SIG-M5 (cell line): ENCODE measurements at regions not wholly inside any gene's neighbourhood (a gene's known extent, or its start where the extent isn't known, plus 50 kb on each side); places are given as distances from the start of the nearest gene placed in this dataset.

ENCODE experiments used
- DNase-seq: peaks from one replicate; lab custom pipeline; 2025; lab: John Stamatoyannopoulos, UW

GRCh38 chr13:74000876-74001275 is 133.3 kb downstream of the KLF12 start:
- DNase-seq: no peak

DNA sequence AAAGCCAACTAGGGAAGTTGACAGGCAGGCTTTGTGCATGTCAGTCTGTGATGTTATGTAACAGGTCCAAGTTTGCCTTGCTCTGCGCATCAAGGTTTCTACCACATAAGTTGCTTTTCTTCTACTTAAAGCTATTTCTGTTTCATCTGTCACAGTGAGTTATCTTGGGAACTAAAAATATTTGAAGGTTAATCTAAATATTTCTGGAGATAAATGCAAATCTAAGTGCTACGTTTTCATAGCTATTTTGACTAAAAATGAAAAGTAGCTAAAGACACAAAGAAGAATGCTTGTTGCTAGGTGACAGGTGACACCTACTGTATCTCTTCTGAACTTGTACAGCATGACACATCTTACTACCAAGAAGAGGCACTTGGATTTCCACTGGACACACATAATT is 135.6 kb downstream of the KLF12 start:
- DNase-seq: no peak

GRCh38 chr13:73997964-73998363 is 136.2 kb downstream of the KLF12 start:
- DNase-seq: no peak

- DNase-seq: no peak
Observed at GRCh38 chr13:73996569-73996968, 137.6 kb downstream of the KLF12 start.

DNA sequence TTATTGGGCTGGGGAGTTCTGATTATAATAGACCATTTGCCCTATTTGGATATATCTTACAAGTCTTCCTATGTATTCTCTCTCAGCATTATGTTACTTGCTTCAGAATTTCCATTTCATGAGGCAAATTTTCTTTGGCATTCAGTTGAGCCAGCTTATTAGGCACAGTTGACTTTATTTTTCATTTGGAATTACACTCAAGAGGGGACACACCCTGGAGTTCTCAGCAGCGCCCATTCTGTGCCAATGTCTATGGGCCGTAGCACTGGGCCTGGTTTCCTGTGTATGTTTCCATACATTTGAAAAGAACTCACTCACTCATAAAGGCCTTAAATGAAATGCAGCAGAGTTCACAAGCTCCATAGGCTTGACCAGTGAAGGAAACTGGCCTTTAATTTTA is 138.5 kb downstream of the KLF12 start:
- DNase-seq: no peak

DNA sequence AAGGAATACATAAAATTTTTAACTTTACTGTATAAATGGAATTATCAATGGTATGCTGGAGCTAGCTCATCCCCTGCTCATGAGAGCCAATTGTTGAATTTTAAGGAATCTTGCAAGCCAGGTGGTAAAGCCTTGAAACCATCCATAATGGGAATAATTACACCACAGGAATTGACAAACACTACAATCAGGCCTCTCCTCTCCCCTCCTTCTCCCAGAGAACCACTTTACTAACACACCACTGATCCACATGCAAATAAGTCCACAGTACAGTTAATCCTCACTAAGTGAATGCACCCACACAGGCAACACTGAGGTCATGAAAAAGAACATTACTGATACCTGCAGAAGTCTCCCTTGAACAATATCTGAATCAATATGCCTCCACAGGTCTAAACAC is 140.5 kb downstream of the KLF12 start:
- DNase-seq: no peak

DNA sequence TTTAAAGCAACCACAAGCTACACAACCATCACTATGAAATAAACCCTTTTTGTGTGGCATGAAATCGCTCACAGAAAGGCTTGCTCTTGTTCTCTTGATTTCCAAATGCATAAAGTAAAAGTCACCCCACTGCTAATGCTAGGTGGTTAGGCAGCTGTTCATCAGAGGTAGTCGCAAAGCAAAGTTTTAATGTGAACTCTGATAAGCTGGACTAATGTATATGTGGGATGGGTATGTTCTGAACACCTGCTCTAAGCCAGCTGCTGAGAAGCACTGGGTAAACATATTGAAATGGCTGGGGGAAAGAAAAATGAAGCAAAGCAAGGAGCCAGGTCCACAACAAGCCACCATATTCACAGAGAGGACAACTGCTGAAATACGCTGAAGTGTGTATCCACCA is 142.3 kb downstream of the KLF12 start:
- DNase-seq: no peak

- no peak for DNase-seq
Observed at GRCh38 chr13:73991384-73991783, 142.8 kb downstream of the KLF12 start.

DNA sequence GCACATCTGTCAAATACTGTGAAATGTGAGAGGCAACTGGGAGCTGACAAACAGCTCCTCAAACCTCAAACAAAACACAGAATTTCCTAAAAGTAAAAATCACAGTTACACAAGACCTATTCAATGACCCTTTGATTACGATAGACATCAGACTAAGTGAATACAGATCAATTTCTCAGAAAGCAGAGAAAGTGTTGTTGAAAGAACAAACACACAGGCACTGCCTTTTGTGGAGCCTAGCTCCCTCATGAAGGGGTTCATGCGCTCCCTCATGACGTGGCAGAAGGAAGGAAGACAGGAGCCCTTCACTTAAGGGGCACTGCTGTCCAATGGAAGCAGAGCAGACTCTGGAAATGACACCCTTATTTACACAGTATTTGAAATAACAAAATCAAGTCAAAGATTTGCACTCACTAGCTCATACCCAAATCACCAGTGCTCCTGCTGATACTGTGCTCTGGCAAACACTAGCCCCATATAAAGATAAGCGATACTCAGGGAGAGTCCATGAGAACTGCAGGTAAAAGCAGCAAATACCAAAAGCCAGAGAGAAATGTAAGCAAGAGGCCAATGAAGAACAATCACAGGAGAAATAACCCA is 144.9 kb downstream of the KLF12 start:
- no peak for DNase-seq

DNA sequence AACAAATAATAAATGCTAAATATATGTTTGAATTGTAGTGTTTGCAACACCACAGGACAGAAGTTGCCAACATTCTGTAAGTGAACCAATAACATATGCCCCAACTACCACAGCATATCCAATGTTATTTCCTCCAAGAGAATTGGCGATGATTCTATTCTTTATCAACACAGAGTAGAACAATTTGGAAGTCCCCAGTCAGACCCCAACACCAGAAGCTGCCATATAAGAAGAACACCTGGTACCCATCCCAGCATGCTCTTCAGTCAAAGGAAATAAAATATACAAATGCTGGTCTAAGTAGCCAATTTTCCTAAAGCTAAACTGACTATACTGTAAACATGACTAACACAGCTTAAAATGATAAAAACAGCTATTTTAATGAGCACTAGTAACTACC is 145.7 kb downstream of the KLF12 start:
- no peak for DNase-seq

GRCh38 chr13:73987618-73988017 is 146.6 kb downstream of the KLF12 start:
- no peak for DNase-seq

GRCh38 chr13:73985783-73986182 is 148.4 kb downstream of the KLF12 start:
- no peak for DNase-seq

DNA sequence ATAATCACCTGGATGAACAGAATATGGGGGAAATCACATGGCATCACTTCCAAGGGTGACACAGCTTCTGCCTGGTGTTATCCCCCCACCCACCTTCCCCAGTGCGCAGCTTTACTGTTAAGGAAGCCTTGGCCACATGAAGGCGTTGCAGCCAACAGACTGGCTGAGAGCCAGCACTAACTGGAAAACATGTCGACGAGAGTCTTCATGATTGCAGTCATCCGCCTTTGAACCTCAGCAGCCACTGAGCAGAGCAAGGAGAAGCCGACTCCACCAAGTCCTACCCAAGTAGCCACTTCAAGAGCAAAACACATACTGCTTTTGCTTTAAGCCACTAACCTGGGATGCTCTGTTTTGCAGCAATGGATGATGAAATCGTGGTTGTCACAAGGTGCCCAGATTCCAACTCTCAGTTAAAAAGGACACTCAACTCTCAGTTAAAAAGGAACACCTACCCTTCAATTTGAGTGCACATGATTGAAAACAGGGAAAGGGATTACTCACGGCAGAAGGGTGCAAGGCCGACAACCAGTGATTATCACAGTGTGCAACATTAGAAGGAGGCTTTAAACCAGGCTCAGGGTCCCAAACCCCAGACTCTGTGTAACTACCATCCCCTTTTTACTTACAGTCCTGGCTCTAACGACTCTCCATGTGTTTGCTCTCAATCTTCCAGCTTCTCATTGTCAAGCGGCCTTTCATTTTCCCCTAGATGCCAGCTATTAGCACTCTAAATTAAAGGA is 149.1 kb downstream of the KLF12 start:
- DNase-seq: no peak

DNA sequence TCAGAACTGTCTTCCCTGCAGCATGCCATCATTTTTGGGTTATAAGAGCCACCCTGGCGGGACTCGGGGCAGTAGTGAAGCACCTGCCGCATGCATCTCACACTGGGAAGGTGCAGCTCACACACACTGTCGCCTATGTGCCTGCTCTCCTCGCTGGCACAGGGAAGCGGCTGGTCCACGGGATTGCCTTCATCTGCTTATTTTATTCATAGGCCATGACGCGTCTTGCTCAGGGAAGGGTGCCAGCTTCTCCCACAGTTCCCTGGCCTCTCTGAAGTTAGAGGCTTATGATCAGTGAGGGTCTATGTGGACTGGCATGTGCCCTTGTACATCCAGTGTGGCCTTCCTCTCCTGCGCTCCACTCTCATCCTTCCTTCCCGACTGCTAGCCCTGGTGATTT is 150.0 kb downstream of the KLF12 start:
- no peak for DNase-seq

GRCh38 chr13:73983109-73983508 is 151.1 kb downstream of the KLF12 start:
- DNase-seq: no peak

- DNase-seq: no peak
Observed at GRCh38 chr13:73981595-73981994, 152.6 kb downstream of the KLF12 start.

- DNase-seq: no peak
Observed at GRCh38 chr13:73975767-73976166, 158.4 kb downstream of the KLF12 start.

DNA sequence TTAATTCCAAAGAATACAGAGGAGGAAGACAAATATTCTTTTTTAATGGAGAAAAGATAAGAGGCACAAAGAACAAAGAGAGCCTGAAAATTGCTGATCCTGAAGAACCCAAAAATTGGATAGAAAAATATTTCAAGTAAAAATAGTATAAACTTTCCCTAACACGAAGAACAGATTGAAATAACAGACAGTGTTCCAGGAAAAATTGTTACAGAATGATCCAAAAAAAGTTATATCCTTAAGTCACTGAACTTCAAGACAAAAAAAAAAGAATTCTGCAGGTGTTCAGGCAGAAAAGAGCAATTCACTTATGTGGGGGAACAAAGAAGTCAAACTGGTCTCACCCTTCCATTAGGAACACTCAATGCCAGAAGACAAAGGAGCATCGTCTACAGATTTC is 160.2 kb downstream of the KLF12 start:
- DNase-seq: no peak

DNA sequence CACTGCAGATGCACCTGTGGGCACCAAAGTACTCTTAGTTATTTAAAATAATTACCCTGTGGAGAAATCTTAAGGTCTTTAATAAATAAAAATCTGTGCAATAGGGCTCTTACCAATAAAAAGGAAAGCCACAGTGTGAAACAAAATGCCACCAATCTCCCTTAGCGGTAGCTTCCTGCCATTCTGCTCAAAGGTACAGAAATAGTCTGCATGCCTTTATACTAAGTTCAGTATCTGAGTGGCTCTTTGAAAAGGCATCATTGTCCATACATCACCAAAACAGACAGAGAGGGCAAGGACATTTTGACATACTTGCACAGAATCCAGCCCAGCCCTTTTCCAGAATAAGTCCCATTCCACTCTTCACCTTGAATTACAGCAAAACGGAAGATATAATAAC is 161.0 kb downstream of the KLF12 start:
- no peak for DNase-seq

DNA sequence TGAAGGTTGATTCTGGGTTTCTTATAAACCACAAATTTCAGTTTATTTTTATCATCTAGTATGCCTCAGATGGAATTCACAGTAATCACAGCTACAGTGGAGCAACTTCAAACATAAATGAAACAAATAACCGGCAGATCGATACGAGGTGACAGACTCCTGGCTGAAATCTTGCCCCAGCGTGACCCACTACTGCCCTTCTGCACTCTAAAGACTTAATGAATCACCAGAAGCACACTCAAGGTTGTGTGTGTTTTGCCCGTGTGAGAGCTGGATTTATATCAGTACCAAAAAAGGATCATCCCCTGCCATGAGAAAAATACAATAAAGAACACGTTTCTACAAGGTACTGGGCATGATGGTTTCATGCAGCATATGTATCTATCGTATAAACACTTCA is 161.7 kb downstream of the KLF12 start:
- DNase-seq: no peak

DNA sequence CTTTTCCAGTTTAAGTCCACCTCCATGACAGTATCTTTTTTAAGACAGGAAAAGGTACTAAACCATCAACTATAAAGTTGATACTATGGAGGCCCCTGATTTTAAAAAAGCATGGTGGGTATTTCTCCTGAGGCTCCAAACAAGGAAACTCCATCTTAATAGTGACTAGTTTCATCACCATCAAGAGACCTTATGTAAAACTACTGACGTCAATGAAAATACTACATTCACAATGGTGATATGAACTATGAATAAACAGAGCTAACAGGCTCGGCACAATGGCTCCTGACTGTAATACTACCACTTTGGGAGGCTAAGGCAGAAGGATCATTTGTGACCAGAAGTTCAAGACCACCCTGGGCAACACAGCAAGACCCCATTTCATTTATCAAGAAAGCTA is 162.7 kb downstream of the KLF12 start:
- DNase-seq: no peak

GRCh38 chr13:73970421-73971055 is 163.7 kb downstream of the KLF12 start:
- no peak for DNase-seq

- no peak for DNase-seq
Observed at GRCh38 chr13:73967397-73968165, 166.6 kb downstream of the KLF12 start.
